KOPT-K1 (cell line): ENCODE measurements at regions not wholly inside any gene's neighbourhood (a gene's known extent, or its start where the extent isn't known, plus 50 kb on each side); places are given as distances from the start of the nearest gene placed in this dataset.

Experiments used
- H3K27ac ChIP-seq: fragments of 200-600 bp; sonication (generic); 2 replicates; pipeline ENCODE4 v1.5.1; 2016; ENCODE audit warnings: antibody characterized with exemption, mild to moderate bottlenecking, low read depth, low read length; ENCODE audit not compliant: poor library complexity, severe bottlenecking
- H3K36me3 ChIP-seq: fragments of 200-600 bp; sonication (generic); 2 replicates; pipeline ENCODE4 v1.5.1; 2017; ENCODE audit warnings: antibody characterized with exemption, mild to moderate bottlenecking, low read length, moderate library complexity; ENCODE audit not compliant: insufficient read depth
- H3K9me3 ChIP-seq: fragments of 200-600 bp; sonication (generic); 2 replicates; pipeline ENCODE4 v1.5.1; 2017; ENCODE audit warnings: antibody characterized with exemption, low read length, mild to moderate bottlenecking; ENCODE audit not compliant: insufficient read depth, poor library complexity, severe bottlenecking

GRCh38 chr12:92524489-92524888 lies 178.3 kb upstream of the PLEKHG7 start:
- Histone ChIP-seq H3K9me3 (no peaks in the 10 kb centered on the region), H3K27ac (no peak overlapping the region), H3K36me3 (no peaks in the 10 kb centered on the region)

- no peaks in the 10 kb centered on the region for H3K9me3 ChIP-seq
- H3K27ac ChIP-seq: no peak overlapping the region
- H3K36me3 ChIP-seq: no peaks in the 10 kb centered on the region
These were observed 182.3 kb upstream of the PLEKHG7 start for GRCh38 chr12:92520511-92520910.

- H3K36me3 ChIP-seq: no peaks in the 10 kb centered on the region
- no peak overlapping the region for H3K27ac ChIP-seq
- H3K9me3 ChIP-seq: no peaks in the 10 kb centered on the region
These were observed 183.5 kb upstream of the PLEKHG7 start for GRCh38 chr12:92519284-92519683.

GRCh38 chr12:92518071-92518470 lies 184.7 kb upstream of the PLEKHG7 start:
- Histone ChIP-seq H3K9me3 (no peaks in the 10 kb centered on the region), H3K27ac (no peak overlapping the region), H3K36me3 (no peaks in the 10 kb centered on the region)

- H3K27ac ChIP-seq: no peak overlapping the region
- H3K9me3 ChIP-seq: no peaks in the 10 kb centered on the region
- no peaks in the 10 kb centered on the region for H3K36me3 ChIP-seq
These were observed 186.6 kb upstream of the PLEKHG7 start for GRCh38 chr12:92516277-92516600.

GRCh38 chr12:92513231-92513730 lies 189.5 kb upstream of the PLEKHG7 start:
- H3K9me3 ChIP-seq: no peaks in the 10 kb centered on the region
- H3K27ac ChIP-seq: no peak overlapping the region
- no peaks in the 10 kb centered on the region for H3K36me3 ChIP-seq

- H3K9me3 ChIP-seq: no peaks in the 10 kb centered on the region
- no peaks in the 10 kb centered on the region for H3K36me3 ChIP-seq
- no peak overlapping the region for H3K27ac ChIP-seq
These were observed 191.0 kb upstream of the PLEKHG7 start for GRCh38 chr12:92511786-92512185.

GRCh38 chr12:92509156-92509738 lies 193.5 kb upstream of the PLEKHG7 start:
- H3K27ac ChIP-seq: no peak overlapping the region
- H3K9me3 ChIP-seq: no peaks in the 10 kb centered on the region
- H3K36me3 ChIP-seq: no peaks in the 10 kb centered on the region

- Histone ChIP-seq H3K36me3 (no peaks in the 10 kb centered on the region), H3K9me3 (no peaks in the 10 kb centered on the region), H3K27ac (no peak overlapping the region)
These were observed 195.9 kb upstream of the PLEKHG7 start for GRCh38 chr12:92506891-92507290.

- no peaks in the 10 kb centered on the region for H3K36me3 ChIP-seq
- no peak overlapping the region for H3K27ac ChIP-seq
These were observed 196.3 kb upstream of the PLEKHG7 start for GRCh38 chr12:92506460-92506859.

GRCh38 chr12:92505254-92506231 lies 197.2 kb upstream of the PLEKHG7 start:
- H3K27ac ChIP-seq: no peak overlapping the region
- H3K9me3 ChIP-seq: no peaks in the 10 kb centered on the region
- H3K36me3 ChIP-seq: no peaks in the 10 kb centered on the region

More at GRCh38 chr12:92506460-92506859, 196.3 kb upstream of the PLEKHG7 start:
- H3K9me3 ChIP-seq: no peaks in the 10 kb centered on the region

GRCh38 chr12:92504594-92504981 lies 198.2 kb upstream of the PLEKHG7 start:
- Histone ChIP-seq H3K27ac (no peak overlapping the region), H3K36me3 (no peaks in the 10 kb centered on the region), H3K9me3 (no peaks in the 10 kb centered on the region)

- Histone ChIP-seq H3K9me3 (no peaks in the 10 kb centered on the region), H3K36me3 (no peaks in the 10 kb centered on the region), H3K27ac (no peak overlapping the region)
These were observed 198.7 kb upstream of the PLEKHG7 start for GRCh38 chr12:92503971-92504593.

- Histone ChIP-seq H3K36me3 (no peaks in the 10 kb centered on the region), H3K27ac (no peak overlapping the region), H3K9me3 (no peaks in the 10 kb centered on the region)
These were observed 199.5 kb upstream of the PLEKHG7 start for GRCh38 chr12:92503029-92503931.
